NOMO-1 treated with DMSO at 0.1 percent for 48 hours (cell line): ENCODE measurements at regions not wholly inside any gene's neighbourhood (a gene's known extent, or its start where the extent isn't known, plus 50 kb on each side); places are given as distances from the start of the nearest gene placed in this dataset.
"Not testable (repeated sequence)": the region's sequence is repeated elsewhere in the genome, so short reads cannot be mapped to it uniquely, and the experiment has no call there.

Source experiments
- DNase-seq: peaks from one replicate; lab custom pipeline; 2025; ENCODE audit not compliant: unreplicated experiment; lab: John Stamatoyannopoulos, UW

GRCh38 chr6:137610702-137611101 lies 116.5 kb upstream of the OLIG3 start:
- no peak for DNase-seq

DNA sequence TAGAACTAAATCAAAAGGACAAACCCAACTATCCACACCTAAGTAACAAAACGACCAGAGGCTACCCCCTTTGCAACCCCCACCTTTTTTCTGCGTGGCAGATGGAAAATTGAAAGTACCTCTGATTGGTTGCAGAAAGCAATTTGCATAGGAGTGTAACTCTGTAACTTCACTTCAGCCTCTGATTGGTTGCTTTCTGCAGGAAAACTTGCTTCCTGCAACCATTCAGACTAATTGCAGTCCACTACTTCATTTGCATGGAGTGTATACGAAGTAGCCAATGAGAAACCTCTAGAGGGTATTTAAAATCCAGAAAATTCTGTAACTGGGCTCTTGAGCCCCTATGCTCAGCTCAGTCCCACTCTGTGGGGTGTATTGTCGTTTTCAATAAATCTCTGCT lies 129.1 kb upstream of the OLIG3 start:
- no peak for DNase-seq

GRCh38 chr6:137625100-137625661 lies 131.0 kb upstream of the OLIG3 start:
- DNase-seq = no peak

- DNase-seq = no peak
Observed at GRCh38 chr6:137625808-137626207, 131.6 kb upstream of the OLIG3 start.

- DNase-seq = no peak
Observed at GRCh38 chr6:137630666-137631065, 136.5 kb upstream of the OLIG3 start.

DNA sequence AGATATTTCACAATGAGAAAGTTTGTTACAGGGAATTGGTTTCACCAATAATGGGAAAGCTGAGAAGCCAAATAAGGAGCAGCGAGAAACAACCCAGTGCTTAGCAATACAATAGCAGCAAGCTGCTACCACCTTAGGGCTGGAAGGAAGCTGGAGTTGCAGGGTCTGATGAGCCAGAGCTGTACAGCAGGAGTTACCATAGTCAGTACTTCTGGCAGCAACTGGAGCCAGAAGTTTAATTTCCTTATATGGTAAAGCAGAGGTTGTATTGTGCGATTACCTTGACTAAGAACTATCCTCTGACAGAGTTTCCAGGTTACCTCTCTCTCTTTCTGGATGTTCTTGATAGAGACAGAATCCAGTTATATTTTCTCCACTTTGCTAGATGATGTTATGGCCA lies 137.1 kb upstream of the OLIG3 start:
- DNase-seq = no peak

DNA sequence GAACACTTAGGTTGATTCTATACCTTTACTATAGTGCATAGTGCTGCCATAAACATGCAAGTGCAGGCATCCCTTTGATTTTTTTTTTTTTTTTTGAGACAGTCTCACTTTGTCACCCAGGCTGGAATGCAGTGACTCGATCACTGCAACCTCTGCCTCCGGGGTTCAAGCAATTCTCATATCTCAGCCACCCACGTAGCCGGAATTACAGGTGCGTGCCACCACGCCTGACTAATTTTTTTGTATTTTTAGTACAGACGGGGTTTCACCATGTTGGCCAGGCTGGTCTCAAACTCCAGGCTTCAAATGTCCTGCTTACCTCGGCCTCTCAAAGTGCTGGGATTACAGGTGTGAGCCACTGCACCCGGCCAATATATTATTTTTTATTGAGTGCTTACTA lies 140.0 kb upstream of the OLIG3 start:
- not testable (repeated sequence) for DNase-seq

DNA sequence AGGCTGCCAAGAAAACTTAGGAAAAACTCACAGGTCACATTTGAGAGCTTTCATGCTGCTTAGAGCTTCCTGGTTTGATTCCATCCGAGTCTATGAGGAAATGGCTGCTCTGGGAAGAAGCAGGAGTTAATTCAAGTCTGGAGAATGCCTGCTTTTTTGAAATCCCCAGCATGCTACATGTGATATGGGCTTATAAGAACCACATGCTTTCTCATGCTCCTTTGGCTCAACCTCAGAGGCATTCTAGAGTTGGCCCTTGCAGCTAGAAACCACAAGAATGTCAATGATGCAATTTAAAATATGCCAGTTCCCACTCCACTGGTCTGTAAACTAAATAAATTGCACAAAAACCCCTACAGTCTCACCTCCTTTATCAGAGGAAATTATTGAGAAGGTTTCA lies 142.9 kb upstream of the OLIG3 start:
- peak; percentile 86 for DNase-seq

DNA sequence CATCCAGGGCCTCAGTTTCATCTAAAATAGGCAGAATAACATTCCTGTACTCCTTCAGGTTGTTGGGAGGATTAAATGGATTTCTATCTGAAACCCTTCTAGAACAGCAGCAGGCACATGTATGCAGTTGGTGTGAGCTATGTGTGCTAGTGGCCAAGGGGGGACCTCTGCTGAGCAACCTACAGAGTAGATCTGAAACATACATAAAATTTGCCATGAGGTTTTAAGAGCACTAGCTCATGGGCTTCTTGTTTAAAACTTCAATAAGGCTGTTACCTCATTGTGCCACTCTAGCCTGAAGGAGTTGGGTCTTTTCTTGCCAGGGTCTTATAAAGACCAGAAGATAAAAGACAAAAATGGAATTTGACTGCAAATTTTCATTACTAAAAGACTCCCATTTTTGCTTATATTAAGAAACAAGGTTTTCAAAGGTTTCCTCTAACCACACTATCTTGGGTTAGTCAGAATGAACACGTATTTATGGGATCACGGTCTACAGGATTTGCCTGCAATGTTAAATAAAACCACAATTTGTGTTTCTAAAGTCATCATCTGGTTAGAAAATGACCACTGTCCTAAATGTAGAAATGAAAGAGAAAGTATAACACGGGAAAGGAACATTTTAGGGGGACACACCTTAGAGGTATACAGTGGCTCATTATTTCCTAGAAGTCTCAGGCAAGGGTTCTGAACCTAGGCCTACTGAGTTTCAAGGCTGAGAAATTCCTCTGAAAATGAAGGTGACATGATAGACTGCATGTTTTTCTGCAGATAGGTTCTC lies 144.9 kb upstream of the OLIG3 start:
- no peak for DNase-seq

DNA sequence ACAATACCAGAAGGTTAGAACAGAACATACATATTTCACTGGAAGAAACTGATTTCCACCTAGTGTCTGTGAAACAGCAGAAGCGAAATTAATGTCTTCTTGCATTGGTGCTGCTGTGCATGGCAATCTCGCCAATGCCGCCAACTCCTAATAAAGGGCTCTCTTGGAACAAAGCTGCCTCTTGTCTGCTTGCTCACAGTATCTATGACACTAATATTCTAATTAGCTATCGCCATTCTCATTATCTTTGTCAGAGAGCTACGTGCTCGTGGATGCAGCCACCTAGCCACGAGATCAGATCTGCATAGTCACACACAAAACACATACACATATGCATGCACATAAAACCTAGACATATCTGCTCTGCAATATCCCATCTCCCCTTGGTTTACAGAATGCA lies 145.9 kb upstream of the OLIG3 start:
- no peak for DNase-seq

DNA sequence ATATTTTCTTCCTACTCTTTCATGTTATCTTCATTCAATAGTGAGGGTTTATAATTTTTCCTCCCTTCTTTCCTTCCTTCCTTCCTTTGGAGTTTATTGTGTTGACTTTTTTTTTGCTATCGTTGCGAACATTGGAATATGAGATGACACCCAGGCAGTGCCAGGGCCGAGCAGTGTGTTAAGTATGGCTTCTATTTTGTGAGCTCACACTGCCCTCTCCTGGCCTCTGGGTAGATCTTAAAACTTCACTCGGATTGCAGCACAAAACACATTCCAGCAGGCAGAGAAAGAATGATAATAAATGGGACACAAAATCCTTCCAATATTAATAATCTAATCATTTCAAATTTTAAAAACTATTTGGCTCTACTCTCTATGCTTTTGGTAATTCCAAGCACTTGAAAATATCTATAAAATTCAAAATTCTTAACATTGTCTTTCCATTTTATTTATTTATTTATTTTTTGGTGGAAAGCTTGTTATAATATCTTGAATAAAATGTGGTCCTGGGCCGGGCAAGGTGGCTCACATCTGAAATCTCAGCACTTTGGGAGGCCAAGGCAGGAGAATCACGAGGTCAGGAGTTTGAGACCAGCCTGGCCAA lies 147.4 kb upstream of the OLIG3 start:
- peak; percentile 41 for DNase-seq

- not testable (repeated sequence) for DNase-seq
Observed at GRCh38 chr6:137643210-137643609, 149.0 kb upstream of the OLIG3 start.

- DNase-seq = not testable (repeated sequence)
Observed at GRCh38 chr6:137643644-137644043, 149.4 kb upstream of the OLIG3 start.

GRCh38 chr6:137645850-137646249 lies 151.7 kb upstream of the OLIG3 start:
- no peak for DNase-seq

DNA sequence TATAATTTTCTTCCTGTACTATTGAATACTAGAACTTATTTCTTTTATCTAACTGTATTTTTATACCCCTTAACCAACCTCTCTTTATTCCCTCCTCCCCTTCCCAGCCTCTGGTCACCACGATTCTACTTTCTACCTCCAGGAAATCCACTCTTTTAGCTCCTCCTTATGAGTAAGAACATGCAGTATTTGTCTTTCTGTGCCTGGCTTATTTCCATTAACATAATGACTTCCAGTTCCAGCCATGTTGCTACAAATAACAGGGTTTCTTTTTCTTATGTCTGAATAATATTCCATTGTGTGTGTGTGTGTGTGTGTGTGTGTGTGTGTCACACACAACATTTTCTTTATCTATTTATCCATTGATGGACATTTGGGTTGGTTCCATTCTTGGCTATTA lies 152.3 kb upstream of the OLIG3 start:
- no peak for DNase-seq

- DNase-seq = no peak
Observed at GRCh38 chr6:137647762-137648447, 153.7 kb upstream of the OLIG3 start.

- DNase-seq = no peak
Observed at GRCh38 chr6:137650720-137651119, 156.5 kb upstream of the OLIG3 start.

DNA sequence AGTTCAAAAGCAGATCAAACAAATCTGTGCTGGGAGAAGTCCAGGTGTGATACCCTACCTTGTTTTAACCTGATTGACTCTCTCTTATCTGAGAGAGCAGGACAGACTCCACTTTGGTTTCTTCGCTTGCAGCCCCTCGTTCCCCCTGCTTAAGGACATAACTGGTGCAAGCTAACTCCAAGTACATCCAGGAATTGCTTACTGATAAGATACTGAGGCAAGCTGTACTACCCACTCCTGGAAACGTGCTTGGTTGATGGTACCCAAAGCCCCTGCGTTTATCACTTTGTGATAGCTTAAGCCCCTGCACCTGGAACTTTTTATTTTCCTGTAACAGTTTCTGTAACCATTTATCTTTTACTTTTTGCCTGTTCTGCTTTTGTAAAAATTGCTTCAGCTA lies 157.0 kb upstream of the OLIG3 start:
- DNase-seq = no peak

- DNase-seq = no peak
Observed at GRCh38 chr6:137651591-137652335, 157.6 kb upstream of the OLIG3 start.

GRCh38 chr6:137652961-137653705 lies 158.9 kb upstream of the OLIG3 start:
- peak; percentile 18 for DNase-seq

GRCh38 chr6:137653706-137654059 lies 159.5 kb upstream of the OLIG3 start:
- no peak for DNase-seq
